ENCODE measurements at regions not wholly inside any gene's neighbourhood (a gene's known extent, or its start where the extent isn't known, plus 50 kb on each side); places are given as distances from the start of the nearest gene placed in this dataset.

- TF ChIP-seq, protein P1, sequence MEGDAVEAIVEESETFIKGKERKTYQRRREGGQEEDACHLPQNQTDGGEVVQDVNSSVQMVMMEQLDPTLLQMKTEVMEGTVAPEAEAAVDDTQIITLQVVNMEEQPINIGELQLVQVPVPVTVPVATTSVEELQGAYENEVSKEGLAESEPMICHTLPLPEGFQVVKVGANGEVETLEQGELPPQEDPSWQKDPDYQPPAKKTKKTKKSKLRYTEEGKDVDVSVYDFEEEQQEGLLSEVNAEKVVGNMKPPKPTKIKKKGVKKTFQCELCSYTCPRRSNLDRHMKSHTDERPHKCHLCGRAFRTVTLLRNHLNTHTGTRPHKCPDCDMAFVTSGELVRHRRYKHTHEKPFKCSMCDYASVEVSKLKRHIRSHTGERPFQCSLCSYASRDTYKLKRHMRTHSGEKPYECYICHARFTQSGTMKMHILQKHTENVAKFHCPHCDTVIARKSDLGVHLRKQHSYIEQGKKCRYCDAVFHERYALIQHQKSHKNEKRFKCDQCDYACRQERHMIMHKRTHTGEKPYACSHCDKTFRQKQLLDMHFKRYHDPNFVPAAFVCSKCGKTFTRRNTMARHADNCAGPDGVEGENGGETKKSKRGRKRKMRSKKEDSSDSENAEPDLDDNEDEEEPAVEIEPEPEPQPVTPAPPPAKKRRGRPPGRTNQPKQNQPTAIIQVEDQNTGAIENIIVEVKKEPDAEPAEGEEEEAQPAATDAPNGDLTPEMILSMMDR (IDR thresholded peaks at IDR 0.05) = no peak
- TF ChIP-seq POLR2A (IDR thresholded peaks at IDR 0.05) = no peak
These were observed 1035.8 kb downstream of the ADGRL3 start for GRCh38 chr4:62235911-62236310.

All from esophagus squamous epithelium (tissue), 4 donors.